ENCODE measurements at regions not wholly inside any gene's neighbourhood (a gene's known extent, or its start where the extent isn't known, plus 50 kb on each side); places are given as distances from the start of the nearest gene placed in this dataset.

DNA sequence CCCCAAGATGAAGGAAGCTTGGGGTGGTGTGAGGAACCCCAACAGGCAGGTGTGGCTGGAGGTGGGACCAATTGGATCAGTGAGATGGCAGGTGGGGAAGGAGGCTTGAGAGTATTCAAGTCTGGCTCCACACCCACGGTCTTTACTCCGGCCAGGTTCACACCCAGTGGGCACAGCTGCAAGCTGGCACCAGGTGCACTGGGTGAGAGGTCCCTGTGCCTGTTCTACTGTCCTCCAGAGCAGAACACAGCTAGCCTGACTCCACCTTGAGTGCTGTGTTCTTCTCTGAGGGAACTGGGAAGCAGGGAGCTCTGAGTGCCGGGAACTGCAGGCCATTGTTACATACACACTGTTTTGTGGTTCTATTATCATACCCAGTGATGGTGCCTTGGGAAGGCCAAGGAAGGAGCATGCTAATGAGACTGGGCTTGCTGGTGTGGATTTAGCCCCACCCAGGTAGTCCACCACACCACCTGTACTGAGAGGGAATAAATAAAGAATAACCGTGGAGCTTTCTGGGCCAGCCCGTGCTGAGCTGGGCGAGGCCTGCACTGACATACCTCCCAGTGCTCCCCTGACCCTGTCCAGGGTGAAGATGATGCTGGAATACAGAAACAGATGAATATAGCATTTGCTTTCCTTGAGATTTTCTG lies 93.4 kb downstream of the ABHD5 start:
- DNase-seq, result no peak

DNA sequence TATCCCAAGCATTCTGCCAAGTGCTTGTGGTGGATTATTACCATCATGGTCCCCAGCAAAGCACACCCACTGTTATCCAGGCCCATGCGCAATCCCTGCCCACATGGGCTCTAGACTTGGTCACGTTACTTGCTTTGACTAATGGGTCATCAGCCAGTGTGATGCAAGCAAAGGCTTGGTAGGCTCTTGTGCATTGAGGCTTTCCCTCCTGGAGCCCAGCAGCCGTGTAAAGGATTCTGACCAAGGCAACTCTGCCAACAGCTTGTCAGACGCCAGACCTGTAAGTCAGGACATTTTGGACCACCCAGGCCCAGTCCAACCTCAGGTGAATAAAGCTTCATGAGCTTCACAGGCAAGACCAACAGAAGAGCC lies 93.9 kb downstream of the ABHD5 start:
- DNase-seq, result no peak

DNA sequence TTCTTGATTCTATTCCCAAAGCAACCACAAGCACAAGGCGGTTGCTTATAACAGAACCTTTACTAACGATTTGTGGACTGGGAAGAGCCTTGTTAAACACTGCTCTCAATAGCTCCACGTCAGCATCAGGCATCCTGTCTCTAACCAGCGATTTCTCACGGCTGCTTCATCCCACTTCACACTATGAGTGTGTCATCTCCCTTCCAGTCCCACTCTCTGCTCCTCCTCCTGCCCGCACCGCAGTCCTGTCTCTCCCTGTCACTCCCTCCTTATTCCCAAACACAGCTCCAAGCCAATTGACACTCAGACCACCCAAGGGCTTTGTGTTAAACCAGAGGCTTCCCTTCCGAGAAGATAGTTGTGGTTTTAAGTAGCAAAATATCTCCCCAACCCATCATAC lies 94.8 kb downstream of the ABHD5 start:
- DNase-seq, result no peak

DNA sequence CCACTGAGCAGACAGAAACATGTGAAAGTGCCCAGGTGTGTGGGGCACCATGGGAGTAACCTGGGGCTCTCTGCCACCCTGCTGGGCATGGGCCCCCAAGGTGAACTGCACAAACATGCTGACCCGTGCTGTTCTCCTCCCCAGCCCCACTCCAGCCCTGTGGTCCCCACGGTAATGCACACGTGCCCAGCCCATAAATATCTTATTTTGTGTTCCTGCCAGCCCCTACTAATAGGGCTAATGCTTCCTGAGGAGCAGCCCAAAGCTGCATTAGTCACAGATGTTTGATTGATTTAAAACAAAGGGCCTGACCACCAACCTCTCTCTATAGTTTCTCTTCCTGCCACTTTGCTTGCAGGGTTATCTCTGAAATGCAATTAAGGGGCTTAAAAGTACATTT lies 95.4 kb downstream of the ABHD5 start:
- DNase-seq, result no peak

DNA sequence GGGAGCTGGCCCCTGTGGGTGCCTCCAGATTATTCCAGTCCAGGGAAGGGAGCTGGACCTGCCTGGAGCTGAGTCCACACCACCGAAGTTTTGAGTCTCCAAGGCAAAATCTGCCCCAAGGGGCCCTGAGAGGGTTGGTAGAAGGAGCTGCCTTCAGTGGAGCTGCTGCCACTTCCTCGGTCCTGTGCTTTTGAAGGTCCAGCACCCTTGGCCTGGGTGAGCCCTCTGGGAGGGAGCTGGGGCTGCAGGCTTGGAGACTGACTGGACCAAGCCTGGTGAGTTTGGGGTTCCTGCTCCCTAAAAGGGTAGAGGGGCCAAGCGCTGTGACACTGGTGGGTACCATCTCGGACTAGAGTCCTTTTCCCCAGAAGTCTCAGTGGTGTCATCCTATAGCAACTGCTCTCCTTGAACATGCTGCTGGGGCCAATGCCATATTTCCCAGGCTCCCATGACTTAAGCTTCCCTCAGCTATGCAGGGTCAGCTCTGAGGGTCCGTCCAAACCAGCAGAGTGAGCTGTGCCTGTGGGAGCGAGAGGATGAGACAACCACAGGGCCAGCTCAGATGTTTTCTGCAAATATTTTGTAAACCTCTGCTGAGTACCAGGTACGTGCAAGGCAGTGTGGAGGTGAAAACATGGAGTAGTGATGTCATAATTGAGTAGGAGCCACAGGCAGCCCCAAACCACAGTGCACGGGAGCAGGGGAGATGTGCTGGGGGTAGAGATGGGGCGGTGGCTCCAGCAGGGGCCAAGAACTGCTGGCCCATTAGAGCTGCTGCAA lies 96.0 kb downstream of the ABHD5 start:
- no peak for DNase-seq

DNA sequence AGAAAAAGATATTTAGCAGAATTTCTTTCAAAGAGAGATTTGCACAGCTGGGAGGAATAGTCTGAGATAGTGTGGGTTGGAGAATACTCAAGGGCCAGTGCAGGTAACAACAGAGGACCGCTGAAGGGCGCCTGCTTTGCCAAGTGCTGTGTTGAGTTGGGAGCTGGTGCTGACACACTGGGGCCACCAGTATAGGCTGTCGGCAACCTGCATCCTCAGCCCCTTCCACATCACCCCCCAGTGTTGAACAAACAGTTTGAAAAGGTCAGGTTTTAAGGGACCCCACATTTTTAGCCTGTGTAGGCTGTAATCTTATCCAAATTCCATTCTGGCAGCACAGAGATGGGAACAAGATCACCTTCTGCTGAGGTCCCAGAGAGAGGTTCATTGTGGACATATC lies 96.6 kb downstream of the ABHD5 start:
- DNase-seq, result no peak

DNA sequence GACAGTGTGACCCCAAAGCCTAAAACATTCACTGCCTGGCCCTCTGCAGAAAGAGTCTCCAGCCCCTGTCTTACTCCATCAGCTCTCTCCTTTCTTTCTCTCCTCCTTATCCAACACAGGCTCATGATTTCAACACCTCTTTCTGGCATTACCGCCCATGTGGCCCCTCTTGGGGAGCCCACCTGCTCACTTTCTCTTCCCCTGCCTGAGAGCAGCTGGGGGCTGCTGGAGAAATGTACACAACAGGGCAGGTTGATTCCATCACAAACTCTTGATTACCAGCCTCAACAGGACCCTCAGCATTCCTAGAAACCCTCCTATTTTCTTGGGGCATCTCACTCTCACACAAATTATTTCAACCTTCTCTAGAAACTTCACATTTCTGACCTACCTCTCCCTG lies 98.3 kb downstream of the ABHD5 start:
- no peak for DNase-seq

DNA sequence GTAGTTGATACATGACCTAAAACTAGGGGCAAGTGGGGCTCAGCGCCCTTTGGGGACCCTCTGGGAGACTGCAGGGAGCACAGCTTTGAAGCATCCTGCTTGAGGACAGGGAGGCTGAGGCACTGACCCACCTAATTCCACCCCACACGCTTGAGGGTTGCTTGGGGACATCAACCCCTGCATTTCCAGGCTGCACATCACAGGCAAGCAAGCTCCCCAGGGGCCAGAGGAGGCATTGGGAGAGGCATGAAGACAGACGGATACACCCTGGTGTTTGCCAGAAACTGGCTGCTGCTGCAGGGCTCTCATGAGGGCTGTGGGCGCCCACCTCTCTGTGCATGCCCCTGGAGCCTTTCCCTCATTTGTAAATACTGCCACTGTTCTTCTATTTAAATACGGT lies 99.3 kb downstream of the ABHD5 start:
- no peak for DNase-seq

DNA sequence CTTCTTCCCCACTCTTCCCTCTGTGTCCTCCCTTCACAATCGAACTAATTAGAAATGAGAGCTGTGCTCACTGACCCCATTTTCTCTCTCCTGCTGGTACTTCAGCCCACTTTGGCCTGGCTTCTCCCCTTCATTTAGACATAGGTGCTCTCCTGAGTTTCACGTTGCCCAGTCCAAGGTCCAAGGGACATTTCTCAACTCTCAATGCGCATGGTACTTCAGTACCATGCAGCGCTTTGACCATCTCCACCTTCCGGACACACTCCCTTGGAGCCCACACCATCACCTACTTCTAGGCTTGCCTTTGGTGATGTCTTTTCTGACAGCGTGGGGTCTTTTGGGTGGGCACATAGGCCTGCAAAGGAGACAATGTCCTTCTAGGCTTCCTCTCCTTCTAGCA lies 99.7 kb downstream of the ABHD5 start:
- no peak for DNase-seq

DNA sequence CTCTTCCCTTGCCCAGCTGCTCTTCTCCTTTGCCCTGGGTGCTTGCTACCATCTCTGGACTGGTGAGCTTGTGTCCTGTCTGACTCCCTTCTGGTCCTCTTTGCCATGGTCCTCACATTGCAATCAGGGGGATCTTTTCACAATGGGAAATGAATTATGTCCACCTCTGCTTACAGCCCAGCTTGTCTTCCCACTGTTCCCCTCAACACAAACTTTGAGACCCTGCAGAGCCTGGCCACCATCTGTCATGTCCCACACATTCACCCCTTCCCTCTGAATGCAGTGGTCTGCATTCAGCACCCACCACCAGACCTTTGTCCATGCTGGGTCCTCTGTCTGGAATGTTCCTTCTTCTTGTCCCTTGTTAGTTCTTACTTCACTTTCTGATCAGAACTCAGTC lies 100.5 kb downstream of the ABHD5 start:
- no peak for DNase-seq

DNA sequence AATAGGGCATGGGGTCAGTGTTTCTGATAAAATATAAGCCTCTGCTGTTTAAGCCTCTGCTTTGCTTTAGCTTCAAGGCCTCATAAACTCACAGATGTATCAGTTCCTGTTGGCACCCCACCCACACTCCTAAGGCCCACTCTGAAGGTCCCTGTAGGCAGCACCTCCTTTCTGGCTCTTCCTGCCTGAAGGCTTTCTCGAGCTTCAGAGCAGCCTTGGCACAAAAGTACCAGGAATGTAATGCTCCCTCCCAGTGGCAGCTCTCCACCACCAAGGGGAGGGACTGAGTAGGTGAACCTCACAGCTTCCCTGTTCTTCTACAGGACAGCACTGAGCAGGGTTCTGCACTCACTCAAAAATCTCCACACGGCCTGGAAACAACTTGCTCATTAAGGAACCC lies 102.2 kb downstream of the ABHD5 start:
- no peak for DNase-seq

DNA sequence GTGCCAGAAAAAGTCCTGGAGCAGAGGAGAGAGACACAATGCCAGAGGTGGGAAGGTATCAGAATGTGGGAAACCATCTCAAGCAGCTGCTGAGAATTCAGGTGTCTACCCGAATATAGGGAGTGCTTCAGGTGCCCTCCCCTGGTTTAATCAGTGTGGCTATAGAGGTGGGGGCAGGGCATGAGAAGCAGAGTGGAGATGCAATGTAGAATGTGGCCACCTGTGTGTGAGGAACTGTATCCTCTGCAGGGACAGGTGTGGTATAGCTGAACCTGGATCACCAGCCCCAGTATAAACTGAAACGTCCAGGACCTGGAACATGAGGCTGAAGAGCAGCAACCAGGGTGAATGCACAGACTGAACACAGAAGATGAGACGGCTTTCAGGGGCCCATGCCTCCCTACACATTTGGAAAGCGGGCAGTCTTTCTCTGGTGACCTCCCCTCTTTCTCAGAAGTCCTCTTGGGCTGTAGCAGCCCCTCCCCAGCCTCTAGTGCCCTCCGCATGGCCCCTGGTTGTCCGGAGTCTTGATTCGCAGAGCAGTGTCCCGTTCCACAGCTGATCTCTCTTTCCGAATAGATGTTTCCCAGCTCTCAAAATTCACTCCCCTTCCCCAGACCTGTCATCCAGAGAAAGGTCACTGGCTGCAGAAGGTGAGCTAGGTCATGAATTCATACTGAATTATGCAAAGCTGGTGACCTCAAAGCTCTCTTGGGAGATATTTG lies 103.1 kb downstream of the ABHD5 start:
- no peak for DNase-seq

DNA sequence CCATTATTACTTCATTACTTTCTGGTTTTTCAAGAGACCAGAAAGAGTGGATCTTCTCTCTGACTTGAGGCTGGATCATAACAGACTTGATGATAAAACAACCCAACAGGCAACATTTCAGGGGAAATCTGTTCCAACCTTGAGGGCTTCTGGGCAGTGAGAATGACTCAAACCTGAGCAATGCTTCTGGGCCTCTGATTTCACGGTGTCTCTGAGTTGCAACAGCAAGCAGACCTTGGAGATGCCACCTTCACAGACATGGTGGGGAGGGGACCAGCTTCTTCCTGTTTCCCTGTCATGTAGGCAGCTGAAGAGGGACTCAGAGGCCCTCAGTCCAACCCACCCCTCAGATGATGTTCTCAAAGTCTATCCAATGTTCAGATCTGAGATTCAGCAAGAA lies 104.0 kb downstream of the ABHD5 start:
- no peak for DNase-seq

DNA sequence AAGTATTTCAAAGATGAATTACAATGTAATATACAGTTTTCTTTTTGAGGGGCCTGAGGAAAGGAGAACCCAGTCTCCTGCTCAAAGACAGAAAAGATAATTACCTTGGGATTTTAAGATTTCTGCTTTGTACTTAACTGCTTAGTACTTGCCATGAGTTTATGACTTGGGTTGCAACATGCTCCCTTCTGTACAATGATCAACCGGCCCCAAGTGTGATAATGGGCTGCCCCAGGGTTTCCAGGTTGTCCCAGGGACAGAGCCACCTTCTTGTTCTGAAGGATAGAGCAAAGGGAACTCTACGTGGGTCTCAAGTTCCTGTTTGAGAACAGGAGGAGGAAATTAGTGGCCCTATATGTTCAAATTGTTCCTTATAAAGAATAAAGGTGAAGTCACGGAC lies 104.8 kb downstream of the ABHD5 start:
- DNase-seq, result no peak

DNA sequence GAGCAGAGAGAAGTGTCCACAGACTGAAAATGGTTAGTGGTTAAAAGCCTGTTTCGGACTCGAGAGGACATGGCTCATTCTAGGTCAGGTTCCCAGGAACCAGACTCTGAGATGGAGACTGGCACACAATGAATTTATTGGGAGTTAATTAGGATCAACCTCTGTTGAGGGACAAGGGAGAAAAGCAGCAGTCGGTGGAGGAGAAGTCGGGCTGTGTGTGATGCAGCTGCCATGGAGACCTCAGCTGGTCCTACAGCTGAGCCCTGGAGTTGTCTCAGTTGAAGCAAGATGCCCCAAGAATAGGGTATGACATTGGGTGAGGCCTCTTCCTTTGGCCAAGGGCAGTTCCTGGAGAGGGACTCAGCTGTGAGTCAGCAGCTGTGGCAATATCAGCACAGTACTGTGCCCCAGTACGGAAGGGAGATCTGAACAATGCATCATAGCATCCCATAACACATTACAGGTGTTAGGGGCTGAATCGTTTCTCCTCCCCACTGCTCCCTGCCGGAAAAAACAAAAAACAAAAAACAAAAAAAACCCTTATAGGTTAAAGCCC lies 105.4 kb downstream of the ABHD5 start:
- no peak for DNase-seq

DNA sequence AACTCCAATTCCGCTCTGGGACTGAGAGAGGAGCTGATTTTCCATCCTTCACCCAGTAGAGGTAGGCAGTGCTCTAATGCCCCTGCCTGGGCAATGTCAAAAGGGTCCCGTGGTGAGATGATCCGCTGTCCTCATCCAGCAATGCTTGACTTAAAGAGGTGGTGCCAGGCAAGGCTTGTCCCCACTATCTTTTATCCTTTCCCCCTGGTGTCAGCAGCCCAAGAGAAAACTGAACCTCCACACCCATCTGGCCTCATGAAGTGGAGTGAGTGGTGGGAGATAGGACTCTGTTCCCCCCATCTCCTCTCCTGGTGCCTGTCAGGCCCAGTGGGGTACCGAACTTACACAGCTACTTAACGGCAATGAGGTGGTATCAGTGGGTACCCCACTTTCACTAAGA lies 107.1 kb downstream of the ABHD5 start:
- no peak for DNase-seq

DNA sequence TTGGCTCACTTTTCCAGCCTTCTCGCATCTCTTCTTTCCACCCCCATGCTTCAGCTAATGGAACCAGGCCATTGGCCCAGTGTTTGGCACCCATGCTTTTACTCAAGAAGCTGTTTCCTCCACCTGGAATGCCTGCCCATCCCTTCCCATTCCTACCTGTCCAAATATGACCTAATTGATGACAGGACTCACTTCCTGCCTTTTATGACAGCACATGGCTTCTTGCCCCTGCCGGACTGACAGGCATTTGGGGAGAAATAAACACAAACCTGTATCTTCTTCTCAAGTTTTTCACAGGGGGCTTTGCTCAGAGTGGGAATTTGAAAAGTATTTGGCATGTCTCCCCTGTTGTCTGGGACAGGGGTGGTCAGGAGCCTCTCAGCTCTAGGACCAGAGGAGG lies 120.1 kb downstream of the ABHD5 start:
- no peak for DNase-seq

DNA sequence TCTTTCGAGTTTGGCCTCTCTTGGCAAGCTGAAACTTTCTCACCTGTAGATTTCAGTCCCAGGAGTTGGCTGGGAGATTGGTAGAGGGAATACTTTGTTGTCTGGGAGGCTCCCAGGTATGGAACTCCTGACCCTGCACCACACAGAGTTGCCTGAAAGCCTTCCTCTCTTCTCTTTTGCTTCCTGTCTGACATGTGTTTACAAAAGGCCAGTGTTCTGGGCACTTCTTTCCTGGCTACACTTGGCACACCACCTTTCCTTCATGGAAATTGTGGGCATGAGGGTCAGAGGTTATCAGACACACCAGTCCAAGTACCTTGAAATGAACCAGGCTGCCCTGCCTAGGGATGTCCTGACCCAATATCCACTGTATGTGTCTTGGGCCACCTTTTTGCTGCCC lies 123.7 kb downstream of the ABHD5 start:
- no peak for DNase-seq

DNA sequence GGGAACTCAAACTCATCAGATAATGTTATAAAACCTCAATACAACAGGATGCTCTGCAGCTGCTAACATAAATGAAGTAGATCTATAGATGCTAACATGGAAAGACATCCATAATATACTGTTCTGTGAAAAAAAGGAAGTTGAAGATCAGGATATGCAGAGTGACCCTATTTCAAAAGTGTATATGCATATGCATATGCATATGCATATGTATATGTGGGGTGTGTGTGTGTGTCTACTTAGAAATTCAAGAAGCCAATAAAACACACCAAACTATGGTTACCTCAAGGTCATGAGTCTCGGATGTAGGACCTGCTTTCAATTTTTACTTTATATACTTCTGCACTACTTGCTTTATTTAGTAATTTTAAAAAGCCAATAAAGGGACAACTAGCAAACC lies 125.6 kb downstream of the ABHD5 start:
- DNase-seq, result no peak

DNA sequence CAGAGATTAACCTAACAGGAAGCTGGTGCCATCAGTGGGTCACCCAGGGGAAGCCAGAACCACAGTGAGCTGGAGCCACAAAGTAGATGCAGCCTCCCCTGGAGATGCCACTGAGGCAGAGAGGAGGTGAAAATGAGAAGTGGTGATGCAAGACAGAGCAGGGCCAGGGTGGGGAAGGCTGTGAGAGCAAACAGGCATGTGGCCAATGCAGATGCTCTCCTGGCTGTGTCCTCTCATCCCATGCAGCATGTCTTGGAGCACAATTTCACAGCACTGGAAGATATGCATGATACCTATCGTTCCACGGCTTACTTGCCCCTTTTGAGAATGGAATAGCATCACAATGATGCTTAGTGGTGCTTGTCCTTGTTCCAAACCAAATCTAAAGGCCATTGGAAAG lies 126.3 kb downstream of the ABHD5 start:
- DNase-seq, result no peak

DNA sequence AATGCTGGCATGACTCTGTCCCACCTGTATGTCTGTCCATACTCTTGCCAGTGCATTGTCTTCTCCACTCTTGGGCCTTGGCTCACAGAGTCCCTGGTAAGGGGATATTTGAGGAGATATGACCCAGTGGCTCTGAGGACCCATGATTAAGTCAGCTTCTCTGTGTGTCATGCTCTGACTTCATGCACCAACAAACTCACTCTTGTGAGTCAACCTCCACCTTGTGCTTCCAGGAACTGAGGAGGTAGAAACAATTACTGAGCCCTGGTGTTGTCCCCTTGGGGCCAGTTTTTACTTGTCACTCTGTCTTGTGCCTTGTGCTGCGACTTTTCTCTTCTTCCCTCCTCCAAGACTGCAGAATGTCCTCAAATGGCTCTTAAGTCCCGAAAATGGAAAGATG lies 127.1 kb downstream of the ABHD5 start:
- DNase-seq, result no peak

DNA sequence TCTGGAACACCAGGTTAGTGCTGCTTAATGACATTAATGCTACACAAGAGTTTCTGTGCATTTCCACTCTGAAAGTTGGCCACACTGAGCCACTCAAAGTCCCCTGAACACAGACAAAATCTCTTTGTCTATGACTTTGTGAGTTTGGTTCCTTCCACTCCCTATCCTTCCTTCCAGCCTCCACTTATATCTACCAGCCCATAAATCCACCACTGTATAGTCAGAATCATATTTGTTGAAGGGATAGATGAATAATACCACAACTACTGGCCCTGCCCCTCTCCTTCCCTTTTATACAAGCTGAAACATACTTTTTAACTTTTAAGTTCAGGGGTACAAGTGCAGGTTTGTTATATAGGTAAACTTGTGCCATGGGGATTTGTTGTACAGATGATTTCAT lies 127.5 kb downstream of the ABHD5 start:
- DNase-seq, result no peak

DNA sequence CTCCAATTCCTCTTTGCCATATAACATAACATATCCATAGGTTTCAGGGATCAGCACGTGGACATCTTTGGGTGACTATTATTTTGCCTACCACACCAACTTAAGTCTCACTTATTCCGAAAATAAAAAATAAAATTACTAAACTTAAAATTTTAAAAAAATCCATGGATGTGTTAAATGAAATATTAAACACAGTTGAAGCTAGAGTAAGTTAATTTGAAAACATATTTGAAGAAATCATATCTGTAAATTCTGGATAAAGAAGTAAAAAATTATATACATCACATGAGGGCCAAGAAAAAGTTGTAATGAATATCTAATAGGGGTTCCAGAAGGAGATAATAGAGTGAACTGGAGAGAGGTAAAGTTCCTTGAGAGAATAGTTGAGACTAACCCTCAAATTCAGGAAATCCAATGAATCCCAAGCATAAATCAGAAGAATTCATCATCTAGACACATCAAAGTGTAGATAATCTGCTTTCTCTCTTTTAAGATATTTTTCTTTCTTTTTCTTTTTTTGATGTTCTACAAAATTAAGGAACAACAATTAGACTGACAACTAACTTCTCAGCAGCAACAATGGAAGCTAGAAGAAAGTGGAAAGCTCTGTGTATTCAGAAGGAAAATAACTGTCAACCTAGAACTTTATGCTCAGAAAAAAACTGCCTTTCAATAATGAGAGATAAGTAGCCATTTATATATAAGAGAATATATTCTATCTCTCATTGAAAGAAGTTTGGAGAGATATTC lies 147.4 kb downstream of the ABHD5 start:
- no peak for DNase-seq

All from left hindlimb (tissue), 1 donor.